Frontal cortex (tissue), 3 donors: ENCODE measurements at regions not wholly inside any gene's neighbourhood (a gene's known extent, or its start where the extent isn't known, plus 50 kb on each side); places are given as distances from the start of the nearest gene placed in this dataset.
"Not testable (repeated sequence)": the region's sequence is repeated elsewhere in the genome, so short reads cannot be mapped to it uniquely, and the experiment has no call there.

Experiments
- DNase-seq, 2 donors: peaks; one replicate each; pipeline ENCODE4 v3.0.0; 2012; ENCODE audit warnings: low spot score in 2 of 2
- FAIRE-seq: peaks from 2 replicates; lab custom pipeline; 2012; peaks lifted over from hg19 to GRCh38; lab: Jason Lieb, UNC
- donor health status: control.
- donor health status: control.
- donor health status: control.

GRCh38 chr2:7685342-7686015, 768.3 kb downstream of the RNF144A start:
- FAIRE-seq: no peak
- DNase-seq: no peak

DNA sequence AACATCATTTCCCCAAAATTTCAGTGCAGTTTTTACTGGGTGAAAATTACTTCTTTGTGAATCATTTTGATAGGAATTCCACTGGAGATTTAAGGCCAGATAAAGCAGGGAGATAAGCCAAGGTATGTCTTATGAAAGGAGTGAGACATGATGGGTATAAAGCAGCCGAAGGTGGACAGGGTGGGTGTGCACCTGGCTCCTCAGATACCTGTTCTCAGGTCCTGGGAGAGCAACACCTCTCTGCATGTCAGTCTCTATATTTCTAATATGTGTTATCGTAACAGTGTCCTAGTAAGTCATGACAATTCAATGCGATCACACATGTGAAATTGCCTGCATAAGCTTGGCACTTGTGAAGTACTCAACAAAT, 768.8 kb downstream of the RNF144A start:
- FAIRE-seq: no peak
- no peak for DNase-seq

- no peak for DNase-seq
- no peak for FAIRE-seq
Measured at GRCh38 chr2:7691961-7692656, 774.9 kb downstream of the RNF144A start.

- DNase-seq (no peak), FAIRE-seq (no peak)
Measured at GRCh38 chr2:7692657-7693161, 775.5 kb downstream of the RNF144A start.

- no peak for FAIRE-seq
- no peak for DNase-seq
Measured at GRCh38 chr2:7693246-7694075, 776.2 kb downstream of the RNF144A start.

DNA sequence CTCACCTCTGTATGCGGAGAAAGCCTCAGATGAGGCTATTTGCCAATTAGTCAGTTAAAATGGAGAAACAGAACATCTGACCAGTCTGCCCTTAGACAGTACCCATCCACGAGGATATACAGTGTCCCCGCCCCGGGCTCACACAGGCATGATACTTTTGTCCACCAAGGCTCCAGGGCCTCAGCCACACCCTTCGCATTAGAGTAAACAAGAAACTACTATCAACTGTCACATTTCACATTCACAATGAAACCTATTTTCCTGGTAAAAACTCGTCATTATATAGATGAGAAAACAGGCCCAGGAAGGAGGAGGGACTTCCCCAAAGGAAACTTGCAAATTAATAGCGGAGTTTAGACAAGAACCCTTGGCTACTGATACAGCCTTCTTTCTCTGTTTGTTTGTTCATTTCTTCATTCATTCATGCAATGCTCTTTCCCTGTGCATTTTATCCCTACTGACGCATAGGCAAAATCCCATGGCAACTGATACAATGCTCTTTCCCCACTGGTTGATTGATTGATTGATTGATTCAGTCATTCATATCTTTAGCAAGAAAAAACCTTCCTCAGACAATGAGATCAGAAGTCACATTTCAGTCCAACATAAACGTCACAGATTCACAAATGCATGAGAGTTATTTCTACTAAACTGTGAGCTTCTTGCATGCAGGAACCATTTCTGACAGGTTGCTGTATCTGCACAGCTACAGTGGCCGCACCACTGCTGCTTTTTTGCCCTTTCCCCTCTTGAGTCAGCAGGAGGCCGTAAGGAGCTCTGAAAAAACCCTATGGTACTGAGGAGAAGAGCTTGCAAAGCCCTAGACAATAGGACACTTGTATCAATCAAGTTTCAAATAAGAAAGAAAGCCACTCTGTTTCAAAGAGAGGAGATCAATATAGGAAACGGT, 777.1 kb downstream of the RNF144A start:
- DNase-seq: no peak
- FAIRE-seq: no peak

DNA sequence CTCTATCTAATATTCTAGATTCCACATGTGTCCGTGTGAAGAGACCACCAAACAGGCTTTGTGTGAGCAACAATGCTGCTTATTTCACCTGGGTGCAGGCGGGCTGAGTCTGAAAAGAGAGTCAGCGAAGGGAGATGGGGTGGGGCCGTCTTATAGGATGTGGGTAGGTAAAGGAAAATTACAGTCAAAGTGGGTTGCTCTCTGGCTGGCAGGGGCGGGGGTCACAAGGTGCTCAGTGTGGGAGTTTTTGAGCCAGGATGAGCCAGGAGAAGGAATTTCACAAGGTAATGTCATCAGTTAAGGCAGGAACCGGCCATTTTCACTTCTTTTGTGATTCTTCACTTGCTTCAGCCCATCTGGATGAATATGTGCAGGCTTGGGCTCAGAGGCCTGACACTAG, 779.3 kb downstream of the RNF144A start:
- not testable (repeated sequence) for FAIRE-seq, DNase-seq

GRCh38 chr2:7697052-7697451, 779.8 kb downstream of the RNF144A start:
- no peak for DNase-seq
- FAIRE-seq: no peak

DNA sequence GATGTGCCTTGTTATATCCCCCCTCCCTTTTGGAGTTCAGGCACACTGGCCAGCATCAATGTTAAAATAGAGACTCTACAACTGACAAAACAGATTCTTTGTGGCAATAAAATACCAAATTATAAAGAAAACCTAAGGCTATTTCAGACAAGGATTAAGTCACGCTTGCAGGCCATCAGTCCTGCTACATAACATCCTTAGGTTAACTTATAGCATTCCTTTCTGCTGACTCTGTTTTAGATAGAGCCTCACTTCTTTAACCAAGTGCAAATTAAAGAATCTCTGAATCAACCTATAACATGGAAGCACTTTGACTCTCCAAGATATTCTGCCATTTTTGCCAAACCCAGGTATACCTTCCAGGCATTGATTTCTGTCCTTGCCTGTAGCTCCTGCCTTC, 784.6 kb downstream of the RNF144A start:
- no peak for DNase-seq
- no peak for FAIRE-seq

DNA sequence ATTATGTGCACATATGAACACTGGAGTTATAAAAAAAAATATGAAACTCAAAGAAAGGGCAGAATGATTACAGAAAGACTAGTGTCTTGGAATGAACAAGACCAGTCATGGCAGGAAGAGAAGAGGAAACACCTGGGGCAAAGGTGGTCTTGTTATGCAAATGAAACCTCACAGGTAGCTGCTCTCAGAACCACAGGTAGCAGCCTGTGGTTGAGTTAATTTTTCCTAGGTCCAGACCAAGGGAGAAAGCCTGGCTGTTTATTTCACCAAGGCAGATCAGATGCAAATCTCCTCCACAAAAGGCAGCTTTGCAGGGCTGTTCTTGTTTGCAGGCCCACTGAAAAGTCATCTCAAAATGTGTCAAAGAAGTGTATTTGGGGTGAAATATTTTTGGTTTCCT, 785.8 kb downstream of the RNF144A start:
- DNase-seq: no peak
- FAIRE-seq: no peak

DNA sequence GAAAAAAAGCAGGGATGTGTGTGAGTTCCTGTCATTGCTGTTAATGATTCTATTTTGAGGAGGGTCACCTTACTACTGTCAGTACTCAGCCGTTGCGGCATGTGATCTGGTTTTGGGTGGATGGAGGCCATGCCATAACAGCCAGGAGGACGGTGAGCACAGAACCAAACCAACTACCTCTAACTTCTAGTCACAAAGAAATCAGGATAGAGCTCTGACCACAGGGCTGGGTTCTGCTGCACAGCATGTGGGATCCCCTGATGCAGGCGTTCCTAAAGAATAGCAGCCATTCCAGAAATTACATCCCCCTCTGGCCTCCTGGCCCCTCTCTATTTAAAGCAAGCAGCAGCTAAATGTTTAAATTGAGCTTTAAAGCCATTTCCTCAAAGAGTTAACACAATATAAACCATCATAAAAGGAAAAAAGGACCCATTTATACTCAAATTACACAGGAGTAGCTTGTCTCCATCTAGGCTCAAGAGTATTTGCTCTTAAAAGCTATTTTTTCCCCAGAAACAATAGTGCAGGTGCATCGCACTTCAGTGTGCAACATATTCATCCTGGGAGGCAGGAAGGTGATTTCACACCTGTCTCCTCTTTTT, 786.4 kb downstream of the RNF144A start:
- FAIRE-seq (no peak), DNase-seq (no peak)

GRCh38 chr2:7704296-7704865, 787.2 kb downstream of the RNF144A start:
- DNase-seq (no peak), FAIRE-seq (no peak)

GRCh38 chr2:7706791-7707190, 789.6 kb downstream of the RNF144A start:
- no peak for FAIRE-seq
- DNase-seq: no peak

DNA sequence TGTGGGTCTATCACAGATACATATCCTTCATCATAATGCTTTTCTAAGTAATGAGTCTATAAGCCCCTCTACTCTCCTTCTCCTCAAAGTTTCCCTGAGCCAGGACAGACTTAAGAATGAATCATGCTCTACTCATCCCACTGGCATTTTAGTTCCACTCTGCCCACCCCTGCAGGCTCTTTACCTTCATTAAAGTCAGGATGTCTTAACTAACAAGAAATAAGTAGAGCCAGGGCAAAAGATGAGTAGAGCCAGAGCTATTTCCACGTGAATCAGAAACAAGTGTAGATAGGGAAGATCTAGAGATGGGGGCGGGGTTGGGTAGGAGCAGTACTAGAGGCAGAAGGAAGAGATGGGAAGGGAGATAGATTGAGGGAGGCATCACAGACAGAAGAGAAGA, 790.5 kb downstream of the RNF144A start:
- no peak for FAIRE-seq
- no peak for DNase-seq

DNA sequence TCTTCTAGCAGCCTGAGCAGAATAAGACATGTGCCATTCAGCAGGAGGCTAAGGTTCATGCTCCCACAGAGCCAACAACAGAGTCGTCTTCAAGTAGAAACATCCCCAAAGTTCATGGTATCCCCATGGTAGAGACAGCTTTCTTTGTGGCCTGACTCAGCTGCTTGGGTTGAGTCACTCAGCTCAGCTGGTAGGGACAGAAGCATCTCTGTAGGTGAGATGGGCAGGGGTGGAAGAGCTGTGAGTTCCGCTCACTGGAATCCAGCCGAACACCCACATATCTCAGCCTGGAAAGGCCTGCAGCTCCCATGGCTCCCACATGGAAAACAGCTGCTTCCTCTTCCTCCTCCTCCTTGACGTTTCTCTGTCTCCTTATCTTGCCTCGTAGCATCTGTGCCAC, 792.7 kb downstream of the RNF144A start:
- DNase-seq (peak in 1 of 2 donors; percentile 7), FAIRE-seq (no peak)

DNA sequence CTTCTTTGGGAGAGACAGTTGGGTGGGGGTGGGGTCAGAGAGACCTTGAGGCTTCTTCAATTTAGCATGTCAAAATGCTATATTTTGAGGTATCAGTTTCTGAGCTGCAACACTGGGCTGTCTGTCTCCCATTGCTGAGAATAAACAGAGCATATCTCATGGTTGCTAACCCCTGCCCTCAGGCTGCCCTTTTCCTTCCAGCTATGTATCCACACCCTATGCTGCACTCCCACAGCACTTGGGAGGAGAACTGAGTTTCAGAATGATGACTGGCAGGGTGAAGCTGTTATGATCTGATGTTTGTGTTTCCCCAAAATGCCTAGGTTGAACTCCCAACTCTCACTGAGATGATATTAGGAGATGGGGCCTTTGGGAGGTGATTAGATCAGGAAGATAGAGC, 794.0 kb downstream of the RNF144A start:
- DNase-seq (no peak), FAIRE-seq (no peak)

DNA sequence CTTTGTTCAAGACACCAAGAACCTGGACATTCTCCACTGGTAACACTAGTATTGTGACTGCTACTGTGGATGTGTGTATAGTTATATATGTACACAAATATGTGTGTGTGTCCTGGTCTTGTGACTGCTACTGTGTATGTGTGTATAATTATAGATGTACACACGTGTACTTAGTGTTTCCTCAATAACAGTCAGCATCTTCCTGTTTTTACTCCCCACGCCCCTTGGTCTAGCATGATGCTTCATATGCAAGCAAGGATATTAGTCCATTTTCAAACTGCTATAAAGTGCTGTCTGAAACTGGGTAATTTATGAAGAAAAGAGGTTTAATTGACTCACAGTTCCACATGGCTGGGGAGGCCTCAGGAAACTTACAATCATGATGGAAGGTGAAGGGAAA, 802.7 kb downstream of the RNF144A start:
- FAIRE-seq: no peak
- DNase-seq: no peak

DNA sequence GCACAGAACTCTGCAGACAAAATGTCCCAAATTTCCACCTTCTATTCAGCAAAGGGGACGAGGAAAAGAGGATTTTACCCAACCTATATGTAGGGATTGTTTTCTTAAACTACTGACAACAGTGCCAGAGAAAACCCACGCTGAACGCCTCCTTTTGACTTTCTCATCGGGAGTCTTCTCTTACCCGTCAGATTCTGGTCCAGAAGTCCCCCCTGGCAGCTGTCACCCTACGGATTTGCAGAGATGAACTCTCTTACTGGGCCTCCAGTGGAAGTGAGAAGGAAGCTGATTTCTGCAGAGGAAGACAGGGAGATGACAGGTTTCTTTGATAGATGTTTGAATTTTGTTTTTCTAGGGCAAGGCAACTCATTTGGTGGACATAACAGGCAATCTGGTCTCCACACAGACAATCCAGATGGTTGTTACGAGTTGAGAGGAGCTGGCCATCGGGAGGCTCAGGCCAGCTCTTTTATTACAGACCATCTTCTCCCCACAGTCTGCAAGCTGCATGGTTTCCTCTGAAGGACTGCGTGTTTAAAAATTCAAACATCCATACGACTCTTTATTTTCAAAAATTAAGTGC, 804.3 kb downstream of the RNF144A start:
- DNase-seq: no peak
- no peak for FAIRE-seq
